Gastroesophageal sphincter (tissue), 3 donors: ENCODE measurements at regions not wholly inside any gene's neighbourhood (a gene's known extent, or its start where the extent isn't known, plus 50 kb on each side); places are given as distances from the start of the nearest gene placed in this dataset.

Experiments
- CTCF ChIP-seq, 4 experiments: fragments of 200-600 bp in 2 of 4; fragments of 450-650 bp in 2 of 4; sonication (generic) in 1 of 4; IDR thresholded peaks; one replicate each; pipeline ENCODE4 v1.5.1; 2017 to 2019; ENCODE audit warnings: antibody characterized with exemption in 4 of 4, mild to moderate bottlenecking in 2 of 4, moderate library complexity in 2 of 4
- EP300 ChIP-seq: sonication (generic); formaldehyde crosslinking; IDR thresholded peaks from one replicate; pipeline ENCODE4 v1.6.1; 2017; ENCODE audit warnings: antibody characterized with exemption, mild to moderate bottlenecking
- POLR2A ChIP-seq, 2 donors: fragments of 450-650 bp; IDR thresholded peaks; one replicate each; pipeline ENCODE4 v1.6.1; 2017; ENCODE audit warnings: antibody characterized with exemption in 2 of 2, mild to moderate bottlenecking in 2 of 2, moderate library complexity in 1 of 2
- POLR2AphosphoS5 ChIP-seq: sonication (generic); formaldehyde crosslinking; IDR thresholded peaks from one replicate; pipeline ENCODE4 v1.6.1; 2017; ENCODE audit warnings: antibody characterized with exemption

- no peak for TF ChIP-seq POLR2AphosphoS5
- TF ChIP-seq CTCF (IDR thresholded peaks at IDR 0.05): no peak
- TF ChIP-seq POLR2A (IDR thresholded peaks at IDR 0.05): no peak
- TF ChIP-seq EP300: no peak
These were observed 50.2 kb upstream of the IFNGR1 start for GRCh38 chr6:137269347-137269746.
